A673 (cell line): ENCODE measurements at regions not wholly inside any gene's neighbourhood (a gene's known extent, or its start where the extent isn't known, plus 50 kb on each side); places are given as distances from the start of the nearest gene placed in this dataset.

Experiments used
- BruUV-seq: library from RNA; stranded (reverse); fragments of 400-500 nt; replicated peaks from 2 replicates; lab custom pipeline; 2021; lab: Mats Ljungman, UMichigan
- CTCF ChIA-PET: fragments of 300-600 bp; sonication (Branson Sonifier 250); formaldehyde crosslinking; loops from one replicate; lab custom pipeline; 2022; ENCODE audit warnings: antibody characterized with exemption; lab: Charles Lee
- POLR2A ChIA-PET: fragments of 300-600 bp; sonication (Branson Sonifier 250); formaldehyde crosslinking; loops from one replicate; lab custom pipeline; 2022; ENCODE audit warnings: antibody characterized with exemption; ENCODE audit not compliant: low non-redundant PET; lab: Charles Lee
- DNase-seq: peaks from one replicate; pipeline ENCODE4 v3.0.0-alpha.2; 2015; ENCODE audit warnings: low spot score
- H3K27ac ChIP-seq: fragments of 200-600 bp; sonication (generic); 2 replicates; pipeline ENCODE4 v1.5.1; 2016; ENCODE audit warnings: mixed run types, low read depth, mild to moderate bottlenecking, mixed read lengths, antibody characterized with exemption, low read length; ENCODE audit not compliant: poor library complexity, severe bottlenecking
- H3K27me3 ChIP-seq: fragments of 200-600 bp; sonication (generic); replicated peaks from 2 replicates; pipeline ENCODE4 v1.6.1; 2017; ENCODE audit warnings: mixed run types, low read depth, mild to moderate bottlenecking, mixed read lengths, antibody characterized with exemption, low read length; ENCODE audit not compliant: insufficient read depth, poor library complexity
- H3K36me3 ChIP-seq: fragments of 200-600 bp; sonication (generic); 2 replicates; pipeline ENCODE4 v1.6.1; 2016; ENCODE audit warnings: mixed run types, mild to moderate bottlenecking, mixed read lengths, antibody characterized with exemption, low read length; ENCODE audit not compliant: insufficient read depth, poor library complexity, severe bottlenecking
- H3K4me1 ChIP-seq: fragments of 200-600 bp; sonication (generic); 2 replicates; pipeline ENCODE4 v1.6.1; 2017; ENCODE audit warnings: mixed run types, mild to moderate bottlenecking, mixed read lengths, antibody characterized with exemption, low read length; ENCODE audit not compliant: insufficient read depth, poor library complexity, severe bottlenecking
- H3K4me3 ChIP-seq: fragments of 200-600 bp; sonication (generic); 2 replicates; pipeline ENCODE4 v1.5.1; 2016; ENCODE audit warnings: low read depth, mixed run types, mild to moderate bottlenecking, mixed read lengths, low read length; ENCODE audit not compliant: poor library complexity, severe bottlenecking
- H3K9me3 ChIP-seq: fragments of 200-600 bp; sonication (generic); 2 replicates; pipeline ENCODE4 v1.6.1; 2016; ENCODE audit warnings: mixed run types, low read depth, mild to moderate bottlenecking, mixed read lengths, antibody characterized with exemption, low read length; ENCODE audit not compliant: poor library complexity, severe bottlenecking
- EZH2 ChIP-seq: fragments of 200-600 bp; sonication (generic); IDR thresholded peaks from 2 replicates; pipeline ENCODE4 v1.6.1; 2017; ENCODE audit warnings: borderline replicate concordance, low read depth, mild to moderate bottlenecking, mixed read lengths, antibody characterized with exemption, low read length; ENCODE audit not compliant: poor library complexity, severe bottlenecking
- intact Hi-C: fragments of 100-400 bp; cut with micrococcal nuclease; formaldehyde crosslinking; loops from one replicate; pipeline ENCODE4 v1.10.0; 2022; ENCODE audit not compliant: unreplicated experiment
- TF ChIP-seq, protein P1 (sequence below): fragments of 300-800, 200-600 bp; sonication (generic); conservative IDR thresholded peaks from 2 replicates; pipeline ENCODE4 v1.5.1; 2017; ENCODE audit warnings: low read depth, mild to moderate bottlenecking, antibody characterized with exemption, low read length, moderate library complexity, mixed read lengths

GRCh38 chr2:156087875-156088274, 244.6 kb downstream of the NR4A2 start:
- CTCF ChIA-PET, result no interaction called here
- Histone ChIP-seq H3K4me3 (no peak overlapping the region), H3K36me3 (no peaks in the 10 kb centered on the region), H3K9me3 (no peaks in the 10 kb centered on the region), H3K4me1 (no peaks in the 10 kb centered on the region), H3K27me3 (no peaks in the 10 kb centered on the region), H3K27ac (no peak overlapping the region)
- POLR2A ChIA-PET, result no interaction called here
- no peak for TF ChIP-seq EZH2
- TF ChIP-seq, protein P1, sequence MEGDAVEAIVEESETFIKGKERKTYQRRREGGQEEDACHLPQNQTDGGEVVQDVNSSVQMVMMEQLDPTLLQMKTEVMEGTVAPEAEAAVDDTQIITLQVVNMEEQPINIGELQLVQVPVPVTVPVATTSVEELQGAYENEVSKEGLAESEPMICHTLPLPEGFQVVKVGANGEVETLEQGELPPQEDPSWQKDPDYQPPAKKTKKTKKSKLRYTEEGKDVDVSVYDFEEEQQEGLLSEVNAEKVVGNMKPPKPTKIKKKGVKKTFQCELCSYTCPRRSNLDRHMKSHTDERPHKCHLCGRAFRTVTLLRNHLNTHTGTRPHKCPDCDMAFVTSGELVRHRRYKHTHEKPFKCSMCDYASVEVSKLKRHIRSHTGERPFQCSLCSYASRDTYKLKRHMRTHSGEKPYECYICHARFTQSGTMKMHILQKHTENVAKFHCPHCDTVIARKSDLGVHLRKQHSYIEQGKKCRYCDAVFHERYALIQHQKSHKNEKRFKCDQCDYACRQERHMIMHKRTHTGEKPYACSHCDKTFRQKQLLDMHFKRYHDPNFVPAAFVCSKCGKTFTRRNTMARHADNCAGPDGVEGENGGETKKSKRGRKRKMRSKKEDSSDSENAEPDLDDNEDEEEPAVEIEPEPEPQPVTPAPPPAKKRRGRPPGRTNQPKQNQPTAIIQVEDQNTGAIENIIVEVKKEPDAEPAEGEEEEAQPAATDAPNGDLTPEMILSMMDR, result no peak
- intact Hi-C loops, result no loop called here
- BruUV-seq, result no TSS peak
- DNase-seq, result no peak

DNA sequence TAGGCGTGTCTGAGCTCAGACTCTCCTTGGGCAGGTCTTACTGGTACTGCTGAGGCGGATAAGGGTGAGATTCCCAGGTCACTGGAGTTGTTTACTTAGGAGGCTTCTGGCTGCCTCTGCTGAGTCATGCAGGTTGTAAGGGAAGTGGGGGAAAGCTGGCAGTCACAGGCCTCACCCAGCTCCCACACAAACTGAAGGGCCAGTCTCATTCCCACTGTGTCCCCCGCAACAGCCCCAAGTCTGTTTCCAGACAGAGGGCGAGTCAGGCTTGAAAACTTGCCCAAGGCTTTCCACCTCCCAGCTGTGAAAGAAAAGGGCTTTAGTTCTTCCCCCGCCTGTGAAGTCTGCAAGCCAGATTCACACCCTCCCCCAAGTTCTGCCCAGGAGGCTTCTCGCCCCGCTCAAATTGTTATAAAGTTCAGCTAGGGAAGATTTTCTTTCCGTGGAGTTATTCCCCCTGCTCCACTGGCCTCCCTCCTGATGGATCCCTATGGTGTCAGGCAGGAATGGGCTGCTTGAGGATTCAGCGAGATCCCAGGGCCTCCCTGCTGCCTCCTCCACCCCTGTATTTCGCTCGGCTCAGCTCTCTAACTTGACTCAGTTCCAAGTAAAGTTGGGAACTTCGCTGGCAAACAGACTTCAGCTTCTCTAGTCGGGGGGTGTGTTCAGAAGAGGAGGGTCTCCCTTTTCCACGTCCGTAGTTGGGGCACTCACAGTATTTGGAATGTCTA, 248.6 kb downstream of the NR4A2 start:
- no peaks in the 10 kb centered on the region for H3K36me3 ChIP-seq
- no peaks in the 10 kb centered on the region for H3K27me3 ChIP-seq
- H3K4me3 ChIP-seq, result no peak overlapping the region
- ChIA-PET CTCF (no interaction called here), POLR2A (no interaction called here)
- H3K27ac ChIP-seq, result no peak overlapping the region
- no peaks in the 10 kb centered on the region for H3K9me3 ChIP-seq
- BruUV-seq, result no TSS peak
- TF ChIP-seq, protein P1, result no peak
- TF ChIP-seq EZH2, result no peak
- no peak for DNase-seq
- no peaks in the 10 kb centered on the region for H3K4me1 ChIP-seq
- intact Hi-C loops, result no loop called here

DNA sequence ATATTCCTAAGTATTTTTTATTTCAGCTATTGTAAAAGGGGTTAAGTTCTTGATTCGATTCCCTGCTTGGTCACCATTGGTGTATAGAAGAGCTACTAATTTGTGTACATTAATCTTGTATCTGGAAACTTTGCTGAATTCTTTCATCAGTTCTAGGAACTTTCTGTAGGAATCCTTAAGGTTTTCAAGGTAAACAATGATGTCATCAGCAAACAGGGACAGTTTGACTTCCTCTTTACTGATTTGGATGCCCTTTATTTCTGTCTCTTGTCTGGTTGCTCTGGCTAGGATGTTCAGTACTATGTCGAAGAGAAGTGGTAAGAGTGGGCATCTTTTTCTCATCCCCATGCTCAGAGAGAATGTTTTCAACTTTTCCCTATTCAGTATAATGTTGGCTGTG, 252.7 kb downstream of the NR4A2 start:
- ChIA-PET CTCF (no interaction called here), POLR2A (no interaction called here)
- H3K4me1 ChIP-seq, result no peaks in the 10 kb centered on the region
- no peak overlapping the region for H3K27ac ChIP-seq
- BruUV-seq, result no TSS peak
- no peak overlapping the region for H3K4me3 ChIP-seq
- H3K36me3 ChIP-seq, result no peaks in the 10 kb centered on the region
- no peak for TF ChIP-seq EZH2
- TF ChIP-seq, protein P1, result no peak
- no peak for DNase-seq
- H3K27me3 ChIP-seq, result no peaks in the 10 kb centered on the region
- intact Hi-C loops, result no loop called here
- H3K9me3 ChIP-seq, result no peaks in the 10 kb centered on the region
